HepG2 (cell line): ENCODE measurements at regions not wholly inside any gene's neighbourhood (a gene's known extent, or its start where the extent isn't known, plus 50 kb on each side); places are given as distances from the start of the nearest gene placed in this dataset.

Experiments used
- ATF2 ChIP-seq: sonication (generic); formaldehyde crosslinking; IDR thresholded peaks from 2 replicates; pipeline ENCODE4 v1.4.0; 2020; ENCODE audit warnings: missing genetic modification reagents
- KIAA2018 ChIP-seq: sonication (generic); formaldehyde crosslinking; IDR thresholded peaks from 2 replicates; pipeline ENCODE4 v1.5.0; 2020; ENCODE audit warnings: mild to moderate bottlenecking, missing genetic modification reagents, borderline replicate concordance
- MEIS1 ChIP-seq: sonication (generic); formaldehyde crosslinking; IDR thresholded peaks from 2 replicates; pipeline ENCODE4 v1.9.0; 2021; ENCODE audit warnings: mild to moderate bottlenecking, missing genetic modification reagents, moderate library complexity, borderline replicate concordance
- SP2 ChIP-seq: sonication (generic); formaldehyde crosslinking; IDR thresholded peaks from 2 replicates; pipeline ENCODE4 v1.5.1; 2020; ENCODE audit warnings: mild to moderate bottlenecking, missing genetic modification reagents
- USF2 ChIP-seq, 2 experiments: sonication (generic) in 1 of 2; formaldehyde crosslinking in 1 of 2; IDR thresholded peaks; 2 replicates each; pipeline versions ENCODE4 v1.5.1 to v1.6.1; 2011 to 2020; ENCODE audit warnings: borderline replicate concordance in 1 of 2, low read depth in 1 of 2, low read length in 1 of 2, mild to moderate bottlenecking in 1 of 2, missing genetic modification reagents in 1 of 2, moderate library complexity in 1 of 2
- ZNF318 ChIP-seq: sonication (generic); formaldehyde crosslinking; IDR thresholded peaks from 2 replicates; pipeline ENCODE4 v1.4.0; 2020; ENCODE audit warnings: mild to moderate bottlenecking, missing genetic modification reagents
- ZNF550 ChIP-seq: sonication (generic); formaldehyde crosslinking; IDR thresholded peaks from 2 replicates; pipeline ENCODE4 v1.4.0; 2020; ENCODE audit warnings: mild to moderate bottlenecking, missing genetic modification reagents, borderline replicate concordance
- ZNF850 ChIP-seq: sonication (generic); formaldehyde crosslinking; conservative IDR thresholded peaks from 2 replicates; pipeline ENCODE4 v1.9.0; 2021; ENCODE audit warnings: mild to moderate bottlenecking, missing genetic modification reagents

- TF ChIP-seq KIAA2018 (CRISPR knock-in tag) (no peak), SP2 (CRISPR knock-in tag) (no peak), MEIS1 (CRISPR knock-in tag) (no peak), ZNF318 (CRISPR knock-in tag) (no peak), ZNF550 (CRISPR knock-in tag) (no peak), ZNF850 (CRISPR knock-in tag) (no peak), USF2 (IDR thresholded peaks at IDR 0.05; ENCODE audit: low read depth, low read length) (no peak), USF2 (CRISPR knock-in tag; IDR thresholded peaks at IDR 0.05; ENCODE audit: borderline replicate concordance) (no peak), ATF2 (CRISPR knock-in tag) (no peak)
Observed at GRCh38 chr6:154908723-154909122, 86.4 kb upstream of the TIAM2 start (continued).
